CD8-positive, alpha-beta memory T cell (primary cell): ENCODE measurements at regions not wholly inside any gene's neighbourhood (a gene's known extent, or its start where the extent isn't known, plus 50 kb on each side); places are given as distances from the start of the nearest gene placed in this dataset.

Experiments used
- CTCF ChIA-PET: fragments of 350-600 bp; sonication (Branson Sonifier 250); formaldehyde crosslinking; loops from one replicate; lab custom pipeline; 2021; ENCODE audit warnings: antibody characterized with exemption; lab: Charles Lee
- POLR2A ChIA-PET: fragments of 350-600 bp; sonication (Branson Sonifier 250); formaldehyde crosslinking; loops from one replicate; lab custom pipeline; 2021; ENCODE audit warnings: antibody characterized with exemption; lab: Charles Lee
- DNase-seq, 5 donors: peaks; one replicate each; pipeline versions ENCODE4 v3.0.0 to v3.0.0-alpha.2; 2020 to 2022; ENCODE audit warnings: mixed read lengths in 1 of 5
- H3K27ac ChIP-seq: one replicate; pipeline ENCODE4 v1.7.0; 2013; ENCODE audit warnings: low read depth, mild to moderate bottlenecking, low read length, moderate library complexity
- H3K27me3 ChIP-seq: 2 replicates; pipeline ENCODE4 v1.7.0; 2013; ENCODE audit warnings: low read length, mild to moderate bottlenecking; ENCODE audit not compliant: insufficient read depth, poor library complexity, severe bottlenecking
- H3K36me3 ChIP-seq: 2 replicates; pipeline ENCODE4 v1.7.0; 2013; ENCODE audit warnings: mild to moderate bottlenecking, low read length, moderate library complexity; ENCODE audit not compliant: insufficient read depth
- H3K4me1 ChIP-seq: 2 replicates; pipeline ENCODE4 v1.7.0; 2013; ENCODE audit warnings: mild to moderate bottlenecking, low read length, moderate library complexity; ENCODE audit not compliant: insufficient read depth
- H3K4me3 ChIP-seq: 2 replicates; pipeline ENCODE4 v1.7.0; 2013; ENCODE audit warnings: mild to moderate bottlenecking, low read length
- H3K9me3 ChIP-seq: 2 replicates; pipeline ENCODE4 v1.7.0; 2013; ENCODE audit warnings: mild to moderate bottlenecking, low read length
- H3K27ac Mint-ChIP-seq, 8 donors: one replicate each; pipeline ENCODE4 v1.8.0; 2020 to 2021; ENCODE audit warnings: mixed read lengths in 8 of 8, mild to moderate bottlenecking in 6 of 8, inconsistent platforms in 3 of 8, moderate library complexity in 3 of 8
- H3K27me3 Mint-ChIP-seq, 2 donors: one replicate each; pipeline ENCODE4 v1.8.0; 2020 to 2021; ENCODE audit warnings: mixed read lengths in 2 of 2, mild to moderate bottlenecking in 1 of 2, moderate library complexity in 1 of 2
- H3K36me3 Mint-ChIP-seq, 3 donors: one replicate each; pipeline ENCODE4 v1.8.0; 2020 to 2021; ENCODE audit warnings: mixed read lengths in 3 of 3, inconsistent platforms in 1 of 3, mild to moderate bottlenecking in 1 of 3
- H3K4me1 Mint-ChIP-seq, 3 donors: one replicate each; pipeline ENCODE4 v1.8.0; 2020 to 2021; ENCODE audit warnings: mixed read lengths in 3 of 3, inconsistent platforms in 1 of 3, mild to moderate bottlenecking in 1 of 3
- H3K4me3 Mint-ChIP-seq, 7 donors: one replicate each; pipeline ENCODE4 v1.8.0; 2020 to 2021; ENCODE audit warnings: mixed read lengths in 7 of 7, mild to moderate bottlenecking in 6 of 7, moderate library complexity in 4 of 7, inconsistent platforms in 2 of 7
- H3K9me3 Mint-ChIP-seq, 5 donors: one replicate each; pipeline ENCODE4 v1.8.0; 2020 to 2022; ENCODE audit warnings: mixed read lengths in 5 of 5, mild to moderate bottlenecking in 3 of 5, moderate library complexity in 2 of 5, inconsistent platforms in 1 of 5

DNA sequence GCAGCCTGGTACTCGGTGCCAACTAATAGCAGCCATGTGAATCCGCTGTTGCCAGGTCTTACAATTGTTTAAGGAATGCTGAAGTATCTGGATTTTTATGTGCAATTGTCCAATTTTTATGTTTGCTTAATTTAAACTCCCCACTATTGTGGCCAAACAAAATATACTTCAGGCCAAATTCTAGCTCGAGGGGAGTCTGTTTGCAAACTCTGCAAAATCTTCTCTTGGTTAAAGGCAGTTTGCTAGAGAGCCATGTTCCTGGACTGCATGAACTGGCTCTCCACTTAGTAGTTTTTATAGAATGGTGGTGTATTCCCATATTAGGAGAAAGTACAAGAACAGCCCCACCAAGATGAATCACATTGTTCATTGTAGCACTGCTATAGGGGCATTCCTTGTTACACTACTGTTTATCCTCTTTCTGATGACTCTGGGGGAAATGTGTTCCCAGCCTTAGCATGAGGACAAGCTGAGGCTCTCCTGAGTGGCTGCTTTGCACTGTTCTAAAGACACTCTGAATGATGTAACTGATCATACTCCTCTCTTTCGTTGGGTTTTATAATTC lies 178.0 kb upstream of the GLI3 start:
- no peak overlapping the region for H3K4me3 Mint-ChIP-seq
- no peaks in the 10 kb centered on the region for H3K27me3 ChIP-seq
- no peaks in the 10 kb centered on the region for H3K4me1 Mint-ChIP-seq
- ChIA-PET CTCF (no interaction called here), POLR2A (no interaction called here)
- H3K27ac ChIP-seq, result no peak overlapping the region
- H3K4me3 ChIP-seq, result no peak overlapping the region
- peaks cover 0 to 3% (median 0%) of the 10 kb centered on the region in 5 donors for H3K9me3 Mint-ChIP-seq
- H3K27ac Mint-ChIP-seq, result no peak overlapping the region
- H3K4me1 ChIP-seq, result no peaks in the 10 kb centered on the region
- no peaks in the 10 kb centered on the region for H3K36me3 Mint-ChIP-seq
- DNase-seq, result no peak
- H3K36me3 ChIP-seq, result no peaks in the 10 kb centered on the region
- peaks cover 0 to 2% of the 10 kb centered on the region in 2 donors for H3K27me3 Mint-ChIP-seq
- no peaks in the 10 kb centered on the region for H3K9me3 ChIP-seq

- Mint-ChIP-seq H3K36me3 (no peaks in the 10 kb centered on the region), H3K9me3 (peaks cover 0 to 3% (median 0%) of the 10 kb centered on the region in 5 donors), H3K27ac (peak overlapping the region in 1 of 8 donors; percentile 44), H3K4me3 (no peak overlapping the region), H3K4me1 (no peaks in the 10 kb centered on the region), H3K27me3 (peaks cover 0 to 2% of the 10 kb centered on the region in 2 donors)
- H3K27me3 ChIP-seq, result no peaks in the 10 kb centered on the region
- no peaks in the 10 kb centered on the region for H3K4me1 ChIP-seq
- no peak overlapping the region for H3K27ac ChIP-seq
- H3K9me3 ChIP-seq, result no peaks in the 10 kb centered on the region
- ChIA-PET POLR2A (no interaction called here), CTCF (no interaction called here)
- no peak overlapping the region for H3K4me3 ChIP-seq
- H3K36me3 ChIP-seq, result no peaks in the 10 kb centered on the region
- no peak for DNase-seq
These were observed 177.0 kb upstream of the GLI3 start for GRCh38 chr7:42414028-42414427.

- Histone ChIP-seq H3K4me3 (no peak overlapping the region), H3K27ac (no peak overlapping the region), H3K9me3 (no peaks in the 10 kb centered on the region), H3K27me3 (no peaks in the 10 kb centered on the region), H3K4me1 (no peaks in the 10 kb centered on the region), H3K36me3 (no peaks in the 10 kb centered on the region)
- Mint-ChIP-seq H3K27me3 (peaks cover 0 to 3% of the 10 kb centered on the region in 2 donors), H3K4me3 (no peak overlapping the region), H3K36me3 (no peaks in the 10 kb centered on the region), H3K27ac (no peak overlapping the region), H3K9me3 (peaks cover 0 to 3% (median 0%) of the 10 kb centered on the region in 5 donors), H3K4me1 (no peaks in the 10 kb centered on the region)
- CTCF ChIA-PET, result no interaction called here
- no peak for DNase-seq
- POLR2A ChIA-PET, result no interaction called here
These were observed 172.3 kb upstream of the GLI3 start for GRCh38 chr7:42409296-42409695.

DNA sequence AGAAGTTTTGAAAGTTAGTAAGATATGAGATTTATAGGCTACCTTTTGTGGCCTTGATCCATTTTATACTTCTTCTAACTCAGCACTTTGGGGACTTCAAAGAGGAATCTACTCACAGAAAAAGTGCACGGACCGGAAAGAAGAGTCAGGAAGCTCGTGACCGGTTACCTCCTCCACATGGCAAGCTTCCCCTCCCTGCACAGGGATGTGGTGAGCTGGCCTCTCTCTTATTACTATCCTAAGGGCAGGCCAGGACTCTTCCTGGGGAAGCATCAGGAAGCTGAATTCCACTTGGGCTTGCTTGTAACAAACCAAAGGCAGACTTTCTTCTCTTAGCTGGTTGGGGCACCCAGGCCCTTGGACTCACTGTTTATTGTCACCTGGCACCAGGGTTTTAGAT lies 170.8 kb upstream of the GLI3 start:
- H3K4me3 Mint-ChIP-seq, result no peak overlapping the region
- peaks cover 0 to 3% of the 10 kb centered on the region in 2 donors for H3K27me3 Mint-ChIP-seq
- H3K4me3 ChIP-seq, result no peak overlapping the region
- ChIA-PET CTCF (no interaction called here), POLR2A (no interaction called here)
- H3K4me1 Mint-ChIP-seq, result no peaks in the 10 kb centered on the region
- H3K36me3 Mint-ChIP-seq, result no peaks in the 10 kb centered on the region
- DNase-seq, result no peak
- no peaks in the 10 kb centered on the region for H3K27me3 ChIP-seq
- H3K27ac Mint-ChIP-seq, result no peak overlapping the region
- no peaks in the 10 kb centered on the region for H3K4me1 ChIP-seq
- peaks cover 0 to 3% (median 0%) of the 10 kb centered on the region in 5 donors for H3K9me3 Mint-ChIP-seq
- H3K9me3 ChIP-seq, result no peaks in the 10 kb centered on the region
- H3K36me3 ChIP-seq, result no peaks in the 10 kb centered on the region
- no peak overlapping the region for H3K27ac ChIP-seq

- no peaks in the 10 kb centered on the region for H3K36me3 ChIP-seq
- no peaks in the 10 kb centered on the region for H3K4me1 ChIP-seq
- no peaks in the 10 kb centered on the region for H3K27me3 ChIP-seq
- no peak for DNase-seq
- peaks cover 0 to 3% (median 0%) of the 10 kb centered on the region in 5 donors for H3K9me3 Mint-ChIP-seq
- no peak overlapping the region for H3K4me3 Mint-ChIP-seq
- H3K4me1 Mint-ChIP-seq, result no peaks in the 10 kb centered on the region
- H3K27ac ChIP-seq, result no peak overlapping the region
- peaks cover 0 to 3% of the 10 kb centered on the region in 2 donors for H3K27me3 Mint-ChIP-seq
- CTCF ChIA-PET, result no interaction called here
- no peak overlapping the region for H3K27ac Mint-ChIP-seq
- no peak overlapping the region for H3K4me3 ChIP-seq
- POLR2A ChIA-PET, result no interaction called here
- no peaks in the 10 kb centered on the region for H3K9me3 ChIP-seq
- no peaks in the 10 kb centered on the region for H3K36me3 Mint-ChIP-seq
These were observed 170.2 kb upstream of the GLI3 start for GRCh38 chr7:42407021-42407710.

DNA sequence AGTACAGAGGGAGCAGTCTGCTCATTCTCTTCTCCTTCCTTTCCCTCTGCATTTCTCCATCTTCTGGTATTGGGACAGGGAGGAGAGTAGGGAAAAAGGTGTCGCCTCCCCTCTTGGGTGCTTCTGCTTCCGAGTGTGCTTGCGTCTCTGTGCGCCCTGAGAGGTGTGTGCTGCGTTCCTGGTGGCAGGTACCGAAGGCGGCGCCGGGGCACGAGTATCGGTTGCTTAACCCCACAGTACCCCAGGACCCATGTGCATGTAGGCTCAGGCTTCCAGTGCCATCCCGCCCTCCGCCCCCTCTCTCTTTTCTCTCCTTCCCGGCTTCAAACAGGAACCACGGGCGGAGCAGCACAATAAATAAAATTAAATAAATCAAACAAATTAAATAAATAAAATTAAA lies 169.3 kb upstream of the GLI3 start:
- no peaks in the 10 kb centered on the region for H3K36me3 Mint-ChIP-seq
- ChIA-PET POLR2A (no interaction called here), CTCF (no interaction called here)
- H3K9me3 Mint-ChIP-seq, result peaks cover 0 to 3% (median 0%) of the 10 kb centered on the region in 5 donors
- no peak overlapping the region for H3K27ac Mint-ChIP-seq
- H3K4me3 ChIP-seq, result no peak overlapping the region
- no peaks in the 10 kb centered on the region for H3K4me1 ChIP-seq
- H3K27me3 ChIP-seq, result no peaks in the 10 kb centered on the region
- no peak for DNase-seq
- peaks cover 0 to 1% of the 10 kb centered on the region in 2 donors for H3K27me3 Mint-ChIP-seq
- no peaks in the 10 kb centered on the region for H3K4me1 Mint-ChIP-seq
- no peak overlapping the region for H3K4me3 Mint-ChIP-seq
- no peaks in the 10 kb centered on the region for H3K9me3 ChIP-seq
- H3K36me3 ChIP-seq, result no peaks in the 10 kb centered on the region
- no peak overlapping the region for H3K27ac ChIP-seq

DNA sequence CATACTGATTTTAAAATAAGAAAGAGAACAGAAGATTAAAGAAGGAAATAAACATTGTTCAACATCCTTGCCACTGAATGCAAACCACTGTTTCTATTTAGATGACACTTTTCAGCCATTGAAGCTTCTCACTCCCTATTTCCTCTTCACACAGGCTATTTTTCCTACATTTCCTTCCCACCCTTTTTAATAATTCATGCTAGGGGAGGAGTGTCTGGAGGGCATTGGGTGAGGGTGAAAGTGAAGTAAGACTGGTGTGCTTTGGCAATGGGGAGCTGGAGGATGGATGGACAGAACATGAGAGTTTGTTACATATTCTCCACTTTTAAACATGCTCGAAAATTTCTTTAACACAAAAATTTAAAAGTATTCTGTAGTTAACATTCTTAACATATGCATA lies 168.8 kb upstream of the GLI3 start:
- H3K27me3 ChIP-seq, result no peaks in the 10 kb centered on the region
- Mint-ChIP-seq H3K27me3 (peaks cover 0 to 1% of the 10 kb centered on the region in 2 donors), H3K4me1 (no peaks in the 10 kb centered on the region), H3K9me3 (peaks cover 0 to 3% (median 0%) of the 10 kb centered on the region in 5 donors), H3K4me3 (no peak overlapping the region), H3K27ac (no peak overlapping the region), H3K36me3 (no peaks in the 10 kb centered on the region)
- H3K4me1 ChIP-seq, result no peaks in the 10 kb centered on the region
- ChIA-PET POLR2A (no interaction called here), CTCF (no interaction called here)
- H3K4me3 ChIP-seq, result no peak overlapping the region
- H3K9me3 ChIP-seq, result no peaks in the 10 kb centered on the region
- DNase-seq, result no peak
- no peaks in the 10 kb centered on the region for H3K36me3 ChIP-seq
- no peak overlapping the region for H3K27ac ChIP-seq

DNA sequence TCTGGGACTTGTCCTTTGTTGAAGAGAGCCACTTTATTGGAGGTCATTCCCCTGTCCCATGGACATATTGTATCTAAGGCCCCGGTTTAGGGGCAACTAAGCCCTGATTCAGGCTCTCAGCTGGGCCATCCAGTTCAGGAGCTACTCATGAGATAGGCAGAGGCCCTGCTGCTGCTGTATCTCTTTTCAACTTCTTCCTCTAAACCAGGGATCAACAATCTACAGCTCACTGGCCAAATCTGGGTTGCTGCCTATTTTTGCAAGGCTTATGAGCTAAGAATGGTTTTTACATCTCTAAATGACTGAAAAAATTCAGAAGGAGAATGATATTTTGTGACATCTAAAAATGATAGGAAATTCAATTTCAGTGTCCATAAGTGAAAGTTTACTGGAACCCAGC lies 166.8 kb upstream of the GLI3 start:
- peaks cover 0 to 1% of the 10 kb centered on the region in 2 donors for H3K27me3 Mint-ChIP-seq
- CTCF ChIA-PET, result no interaction called here
- no peaks in the 10 kb centered on the region for H3K9me3 ChIP-seq

More for the DNA sequence above, 166.8 kb upstream of the GLI3 start:
- Histone ChIP-seq H3K27ac (no peak overlapping the region), H3K4me1 (no peaks in the 10 kb centered on the region), H3K27me3 (no peaks in the 10 kb centered on the region), H3K4me3 (no peak overlapping the region), H3K36me3 (no peaks in the 10 kb centered on the region)
- no peak for DNase-seq
- Mint-ChIP-seq H3K36me3 (no peaks in the 10 kb centered on the region), H3K27ac (no peak overlapping the region), H3K4me3 (no peak overlapping the region), H3K4me1 (no peaks in the 10 kb centered on the region), H3K9me3 (no peaks in the 10 kb centered on the region)
- POLR2A ChIA-PET, result no interaction called here
